ENCODE measurements at regions not wholly inside any gene's neighbourhood (a gene's known extent, or its start where the extent isn't known, plus 50 kb on each side); places are given as distances from the start of the nearest gene placed in this dataset.

DNA sequence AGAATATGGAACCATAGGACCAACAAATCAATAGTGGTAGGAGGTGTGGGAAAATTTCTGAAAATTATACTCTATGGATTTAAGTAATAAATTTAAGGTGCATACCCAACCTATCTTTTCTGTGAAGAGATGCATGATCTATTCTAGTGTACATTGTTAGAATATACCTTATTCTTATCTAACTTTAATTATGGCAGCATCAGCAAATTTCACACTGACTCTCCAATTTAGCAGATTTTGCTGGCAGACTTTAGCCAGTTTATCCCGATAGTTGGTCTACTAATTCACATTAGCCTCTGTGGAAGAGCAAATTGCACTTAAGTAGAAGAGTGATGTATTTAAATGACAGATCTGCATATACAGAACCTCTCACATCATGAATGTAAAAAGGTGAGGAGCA is 400.0 kb downstream of the PLA2G4A start:
- DNase-seq (ENCODE audit: low spot score) (no peak), ATAC-seq (no peak)
- H3K4me1 Mint-ChIP-seq, result peaks cover 7% of the 10 kb centered on the region; the same call in 2 of the 3 replicates
- H3K4me3 ChIP-seq, result no peak overlapping the region
- H2AFZ ChIP-seq, result no peak overlapping the region
- TF ChIP-seq JUNB (IDR thresholded peaks at IDR 0.05; ENCODE audit: unreplicated experiment) (no peak), ZNF331 (CRISPR knock-in tag; IDR thresholded peaks at IDR 0.05; ENCODE audit: low read depth) (no peak), NANOG (IDR thresholded peaks at IDR 0.05; ENCODE audit: borderline replicate concordance) (no peak), EZH2 (IDR thresholded peaks at IDR 0.05; ENCODE audit: low read depth, unreplicated experiment) (no peak), CTCF (conservative IDR thresholded peaks at IDR 0.05; ENCODE audit: low read depth in 2 of 2) (no peak), CREB1 (CRISPR knock-in tag; IDR thresholded peaks at IDR 0.05; ENCODE audit: low read depth) (no peak), ZNF114 (CRISPR knock-in tag; IDR thresholded peaks at IDR 0.05) (no peak), EZH2phosphoT487 (IDR thresholded peaks at IDR 0.05; ENCODE audit: unreplicated experiment) (no peak), POLR2AphosphoS5 (IDR thresholded peaks at IDR 0.05; ENCODE audit: low read depth) (no peak), STAT1 (IDR thresholded peaks at IDR 0.05; ENCODE audit: unreplicated experiment) (no peak)
- TF ChIP-seq, protein P1, sequence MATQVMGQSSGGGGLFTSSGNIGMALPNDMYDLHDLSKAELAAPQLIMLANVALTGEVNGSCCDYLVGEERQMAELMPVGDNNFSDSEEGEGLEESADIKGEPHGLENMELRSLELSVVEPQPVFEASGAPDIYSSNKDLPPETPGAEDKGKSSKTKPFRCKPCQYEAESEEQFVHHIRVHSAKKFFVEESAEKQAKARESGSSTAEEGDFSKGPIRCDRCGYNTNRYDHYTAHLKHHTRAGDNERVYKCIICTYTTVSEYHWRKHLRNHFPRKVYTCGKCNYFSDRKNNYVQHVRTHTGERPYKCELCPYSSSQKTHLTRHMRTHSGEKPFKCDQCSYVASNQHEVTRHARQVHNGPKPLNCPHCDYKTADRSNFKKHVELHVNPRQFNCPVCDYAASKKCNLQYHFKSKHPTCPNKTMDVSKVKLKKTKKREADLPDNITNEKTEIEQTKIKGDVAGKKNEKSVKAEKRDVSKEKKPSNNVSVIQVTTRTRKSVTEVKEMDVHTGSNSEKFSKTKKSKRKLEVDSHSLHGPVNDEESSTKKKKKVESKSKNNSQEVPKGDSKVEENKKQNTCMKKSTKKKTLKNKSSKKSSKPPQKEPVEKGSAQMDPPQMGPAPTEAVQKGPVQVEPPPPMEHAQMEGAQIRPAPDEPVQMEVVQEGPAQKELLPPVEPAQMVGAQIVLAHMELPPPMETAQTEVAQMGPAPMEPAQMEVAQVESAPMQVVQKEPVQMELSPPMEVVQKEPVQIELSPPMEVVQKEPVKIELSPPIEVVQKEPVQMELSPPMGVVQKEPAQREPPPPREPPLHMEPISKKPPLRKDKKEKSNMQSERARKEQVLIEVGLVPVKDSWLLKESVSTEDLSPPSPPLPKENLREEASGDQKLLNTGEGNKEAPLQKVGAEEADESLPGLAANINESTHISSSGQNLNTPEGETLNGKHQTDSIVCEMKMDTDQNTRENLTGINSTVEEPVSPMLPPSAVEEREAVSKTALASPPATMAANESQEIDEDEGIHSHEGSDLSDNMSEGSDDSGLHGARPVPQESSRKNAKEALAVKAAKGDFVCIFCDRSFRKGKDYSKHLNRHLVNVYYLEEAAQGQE (IDR thresholded peaks at IDR 0.05; ENCODE audit: unreplicated experiment), result no peak
- TF ChIP-seq, protein P2, sequence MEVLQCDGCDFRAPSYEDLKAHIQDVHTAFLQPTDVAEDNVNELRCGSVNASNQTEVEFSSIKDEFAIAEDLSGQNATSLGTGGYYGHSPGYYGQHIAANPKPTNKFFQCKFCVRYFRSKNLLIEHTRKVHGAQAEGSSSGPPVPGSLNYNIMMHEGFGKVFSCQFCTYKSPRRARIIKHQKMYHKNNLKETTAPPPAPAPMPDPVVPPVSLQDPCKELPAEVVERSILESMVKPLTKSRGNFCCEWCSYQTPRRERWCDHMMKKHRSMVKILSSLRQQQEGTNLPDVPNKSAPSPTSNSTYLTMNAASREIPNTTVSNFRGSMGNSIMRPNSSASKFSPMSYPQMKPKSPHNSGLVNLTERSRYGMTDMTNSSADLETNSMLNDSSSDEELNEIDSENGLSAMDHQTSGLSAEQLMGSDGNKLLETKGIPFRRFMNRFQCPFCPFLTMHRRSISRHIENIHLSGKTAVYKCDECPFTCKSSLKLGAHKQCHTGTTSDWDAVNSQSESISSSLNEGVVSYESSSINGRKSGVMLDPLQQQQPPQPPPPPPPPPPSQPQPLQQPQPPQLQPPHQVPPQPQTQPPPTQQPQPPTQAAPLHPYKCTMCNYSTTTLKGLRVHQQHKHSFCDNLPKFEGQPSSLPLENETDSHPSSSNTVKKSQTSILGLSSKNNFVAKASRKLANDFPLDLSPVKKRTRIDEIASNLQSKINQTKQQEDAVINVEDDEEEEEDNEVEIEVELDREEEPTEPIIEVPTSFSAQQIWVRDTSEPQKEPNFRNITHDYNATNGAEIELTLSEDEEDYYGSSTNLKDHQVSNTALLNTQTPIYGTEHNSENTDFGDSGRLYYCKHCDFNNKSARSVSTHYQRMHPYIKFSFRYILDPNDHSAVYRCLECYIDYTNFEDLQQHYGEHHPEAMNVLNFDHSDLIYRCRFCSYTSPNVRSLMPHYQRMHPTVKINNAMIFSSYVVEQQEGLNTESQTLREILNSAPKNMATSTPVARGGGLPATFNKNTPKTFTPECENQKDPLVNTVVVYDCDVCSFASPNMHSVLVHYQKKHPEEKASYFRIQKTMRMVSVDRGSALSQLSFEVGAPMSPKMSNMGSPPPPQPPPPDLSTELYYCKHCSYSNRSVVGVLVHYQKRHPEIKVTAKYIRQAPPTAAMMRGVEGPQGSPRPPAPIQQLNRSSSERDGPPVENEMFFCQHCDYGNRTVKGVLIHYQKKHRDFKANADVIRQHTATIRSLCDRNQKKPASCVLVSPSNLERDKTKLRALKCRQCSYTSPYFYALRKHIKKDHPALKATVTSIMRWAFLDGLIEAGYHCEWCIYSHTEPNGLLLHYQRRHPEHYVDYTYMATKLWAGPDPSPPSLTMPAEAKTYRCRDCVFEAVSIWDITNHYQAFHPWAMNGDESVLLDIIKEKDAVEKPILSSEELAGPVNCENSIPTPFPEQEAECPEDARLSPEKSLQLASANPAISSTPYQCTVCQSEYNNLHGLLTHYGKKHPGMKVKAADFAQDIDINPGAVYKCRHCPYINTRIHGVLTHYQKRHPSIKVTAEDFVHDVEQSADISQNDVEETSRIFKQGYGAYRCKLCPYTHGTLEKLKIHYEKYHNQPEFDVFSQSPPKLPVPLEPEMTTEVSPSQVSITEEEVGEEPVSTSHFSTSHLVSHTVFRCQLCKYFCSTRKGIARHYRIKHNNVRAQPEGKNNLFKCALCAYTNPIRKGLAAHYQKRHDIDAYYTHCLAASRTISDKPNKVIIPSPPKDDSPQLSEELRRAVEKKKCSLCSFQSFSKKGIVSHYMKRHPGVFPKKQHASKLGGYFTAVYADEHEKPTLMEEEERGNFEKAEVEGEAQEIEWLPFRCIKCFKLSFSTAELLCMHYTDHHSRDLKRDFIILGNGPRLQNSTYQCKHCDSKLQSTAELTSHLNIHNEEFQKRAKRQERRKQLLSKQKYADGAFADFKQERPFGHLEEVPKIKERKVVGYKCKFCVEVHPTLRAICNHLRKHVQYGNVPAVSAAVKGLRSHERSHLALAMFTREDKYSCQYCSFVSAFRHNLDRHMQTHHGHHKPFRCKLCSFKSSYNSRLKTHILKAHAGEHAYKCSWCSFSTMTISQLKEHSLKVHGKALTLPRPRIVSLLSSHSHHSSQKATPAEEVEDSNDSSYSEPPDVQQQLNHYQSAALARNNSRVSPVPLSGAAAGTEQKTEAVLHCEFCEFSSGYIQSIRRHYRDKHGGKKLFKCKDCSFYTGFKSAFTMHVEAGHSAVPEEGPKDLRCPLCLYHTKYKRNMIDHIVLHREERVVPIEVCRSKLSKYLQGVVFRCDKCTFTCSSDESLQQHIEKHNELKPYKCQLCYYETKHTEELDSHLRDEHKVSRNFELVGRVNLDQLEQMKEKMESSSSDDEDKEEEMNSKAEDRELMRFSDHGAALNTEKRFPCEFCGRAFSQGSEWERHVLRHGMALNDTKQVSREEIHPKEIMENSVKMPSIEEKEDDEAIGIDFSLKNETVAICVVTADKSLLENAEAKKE (CRISPR knock-in tag; IDR thresholded peaks at IDR 0.05), result no peak
- TF ChIP-seq, protein P3, sequence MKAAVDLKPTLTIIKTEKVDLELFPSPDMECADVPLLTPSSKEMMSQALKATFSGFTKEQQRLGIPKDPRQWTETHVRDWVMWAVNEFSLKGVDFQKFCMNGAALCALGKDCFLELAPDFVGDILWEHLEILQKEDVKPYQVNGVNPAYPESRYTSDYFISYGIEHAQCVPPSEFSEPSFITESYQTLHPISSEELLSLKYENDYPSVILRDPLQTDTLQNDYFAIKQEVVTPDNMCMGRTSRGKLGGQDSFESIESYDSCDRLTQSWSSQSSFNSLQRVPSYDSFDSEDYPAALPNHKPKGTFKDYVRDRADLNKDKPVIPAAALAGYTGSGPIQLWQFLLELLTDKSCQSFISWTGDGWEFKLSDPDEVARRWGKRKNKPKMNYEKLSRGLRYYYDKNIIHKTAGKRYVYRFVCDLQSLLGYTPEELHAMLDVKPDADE (IDR thresholded peaks at IDR 0.05), result no peak
- H3K4me2 ChIP-seq, result no peak overlapping the region
- 0 out of 2 replicates have a peak, but pooled peaks cover 5% of the 10 kb centered on the region for H3K4me1 ChIP-seq (ENCODE audit: insufficient read depth)
- no peaks in the 10 kb centered on the region for H3K27me3 ChIP-seq (ENCODE audit: insufficient read depth)
- H3K79me2 ChIP-seq (replicated peaks; ENCODE audit: insufficient read depth), result no peaks in the 10 kb centered on the region
- H3K4me3 Mint-ChIP-seq, result no peak overlapping the region
- no peaks in the 10 kb centered on the region for H3K36me3 ChIP-seq (ENCODE audit: insufficient read depth)
- H3K9me2 ChIP-seq (ENCODE audit: insufficient read depth), result no peaks in the 10 kb centered on the region
- no peaks in the 10 kb centered on the region for H3K27me3 Mint-ChIP-seq (ENCODE audit: insufficient read depth, low read depth, poor library complexity)
- H3K9me3 Mint-ChIP-seq, result no peaks in the 10 kb centered on the region
- no peaks in the 10 kb centered on the region for H3K36me3 Mint-ChIP-seq (ENCODE audit: low read depth)
- H3F3A ChIP-seq (replicated peaks; ENCODE audit: low read depth), result no peaks in the 10 kb centered on the region
- H3K27ac Mint-ChIP-seq, result no peak overlapping the region
- H4K20me1 ChIP-seq (replicated peaks; ENCODE audit: insufficient read depth), result no peaks in the 10 kb centered on the region
- H3K27ac ChIP-seq (ENCODE audit: low read depth), result no peak overlapping the region

Measured in GM23338 (cell line).